Mesothelial cell of epicardium (in vitro differentiated cells): ENCODE measurements at regions not wholly inside any gene's neighbourhood (a gene's known extent, or its start where the extent isn't known, plus 50 kb on each side); places are given as distances from the start of the nearest gene placed in this dataset.

Source experiments
- DNase-seq, 2 experiments: peaks; one replicate each; pipeline ENCODE4 v3.0.0; 2021; ENCODE audit warnings: low spot score in 2 of 2; ENCODE audit not compliant: unreplicated experiment in 2 of 2
- H3K27ac Mint-ChIP-seq: 2 replicates; pipeline ENCODE4 v1.8.0; 2021; ENCODE audit warnings: mixed read lengths
- H3K27me3 Mint-ChIP-seq: 2 replicates; pipeline ENCODE4 v1.8.0; 2021; ENCODE audit warnings: low read depth, mixed read lengths
- H3K36me3 Mint-ChIP-seq: 2 replicates; pipeline ENCODE4 v1.8.0; 2021; ENCODE audit warnings: mixed read lengths
- H3K4me1 Mint-ChIP-seq: 2 replicates; pipeline ENCODE4 v1.8.0; 2021; ENCODE audit warnings: mixed read lengths
- H3K4me3 Mint-ChIP-seq: 2 replicates; pipeline ENCODE4 v1.8.0; 2021; ENCODE audit warnings: mild to moderate bottlenecking, moderate library complexity, mixed read lengths
- H3K9me3 Mint-ChIP-seq: 2 replicates; pipeline ENCODE4 v1.8.0; 2021; ENCODE audit warnings: mixed read lengths
- CTCF ChIP-seq: fragments of 200-600 bp; sonication (generic); IDR thresholded peaks from one replicate; pipeline ENCODE4 v1.5.0; 2021; ENCODE audit warnings: antibody characterized with exemption; ENCODE audit not compliant: unreplicated experiment

- H3K4me3 Mint-ChIP-seq, result no peak overlapping the region
- peaks cover 13% of the 10 kb centered on the region for H3K4me1 Mint-ChIP-seq
- TF ChIP-seq CTCF, result no peak
- no peak overlapping the region for H3K27ac Mint-ChIP-seq
- peaks cover 7% of the 10 kb centered on the region for H3K9me3 Mint-ChIP-seq
- no peak for DNase-seq
- no peaks in the 10 kb centered on the region for H3K36me3 Mint-ChIP-seq
- H3K27me3 Mint-ChIP-seq, result no peaks in the 10 kb centered on the region
Measured at GRCh38 chr9:129236441-129237145, 58.5 kb upstream of the IER5L start.

- Mint-ChIP-seq H3K36me3 (no peaks in the 10 kb centered on the region), H3K4me1 (peaks cover 13% of the 10 kb centered on the region), H3K4me3 (no peak overlapping the region), H3K27me3 (no peaks in the 10 kb centered on the region), H3K9me3 (peaks cover 7% of the 10 kb centered on the region), H3K27ac (no peak overlapping the region)
- no peak for DNase-seq
- TF ChIP-seq CTCF, result no peak
Measured at GRCh38 chr9:129235931-129236331, 57.9 kb upstream of the IER5L start.

GRCh38 chr9:129235041-129235930, 57.2 kb upstream of the IER5L start:
- Mint-ChIP-seq H3K9me3 (peaks cover 7% of the 10 kb centered on the region), H3K27me3 (no peaks in the 10 kb centered on the region), H3K36me3 (no peaks in the 10 kb centered on the region), H3K27ac (no peak overlapping the region), H3K4me1 (peaks cover 13% of the 10 kb centered on the region), H3K4me3 (no peak overlapping the region)
- no peak for DNase-seq
- no peak for TF ChIP-seq CTCF

- Mint-ChIP-seq H3K9me3 (peaks cover 7% of the 10 kb centered on the region), H3K27me3 (no peaks in the 10 kb centered on the region), H3K27ac (no peak overlapping the region), H3K4me1 (peaks cover 15% of the 10 kb centered on the region), H3K36me3 (no peaks in the 10 kb centered on the region), H3K4me3 (no peak overlapping the region)
- no peak for TF ChIP-seq CTCF
- DNase-seq, result no peak
Measured at GRCh38 chr9:129234491-129234890, 56.4 kb upstream of the IER5L start.

GRCh38 chr9:129232839-129233591, 55.0 kb upstream of the IER5L start:
- no peak for DNase-seq
- no peaks in the 10 kb centered on the region for H3K27me3 Mint-ChIP-seq
- peaks cover 7% of the 10 kb centered on the region for H3K9me3 Mint-ChIP-seq
- no peak for TF ChIP-seq CTCF
- H3K4me3 Mint-ChIP-seq, result no peak overlapping the region
- peaks cover 19% of the 10 kb centered on the region for H3K4me1 Mint-ChIP-seq
- no peak overlapping the region for H3K27ac Mint-ChIP-seq
- no peaks in the 10 kb centered on the region for H3K36me3 Mint-ChIP-seq
